OCI-LY3 (cell line): ENCODE measurements at regions not wholly inside any gene's neighbourhood (a gene's known extent, or its start where the extent isn't known, plus 50 kb on each side); places are given as distances from the start of the nearest gene placed in this dataset.
"Not testable (repeated sequence)": the region's sequence is repeated elsewhere in the genome, so short reads cannot be mapped to it uniquely, and the experiment has no call there.

Experiments used
- H2AFZ ChIP-seq: fragments of 200-600, 300-600 bp; shearing (Covaris generic); 2 replicates; pipeline ENCODE4 v1.6.0; 2014; ENCODE audit warnings: antibody characterized with exemption, low read depth, low read length
- H3K27ac ChIP-seq: fragments of 200-600, 300-600 bp; sonication (generic); 2 replicates; pipeline ENCODE4 v1.5.1; 2014; ENCODE audit warnings: mild to moderate bottlenecking, low read length, moderate library complexity, mixed read lengths
- H3K27me3 ChIP-seq: fragments of 200-600, 300-600 bp; sonication (generic); 2 replicates; pipeline ENCODE4 v1.6.1; 2014; ENCODE audit warnings: low read depth, low read length, mixed read lengths
- H3K36me3 ChIP-seq: fragments of 200-600, 300-600 bp; sonication (generic); replicated peaks from 2 replicates; pipeline ENCODE3; 2014; ENCODE audit warnings: low read depth, low read length, mixed read lengths
- H3K4me1 ChIP-seq: fragments of 300-600, 200-600 bp; sonication (generic); 2 replicates; pipeline ENCODE4 v1.6.1; 2014; ENCODE audit warnings: low read length, mixed read lengths
- H3K4me2 ChIP-seq: fragments of 200-600, 300-600 bp; sonication (generic); 2 replicates; pipeline ENCODE4 v1.6.1; 2014; ENCODE audit warnings: low read length, mixed read lengths
- H3K4me3 ChIP-seq: fragments of 300-600, 200-600 bp; sonication (generic); 2 replicates; pipeline ENCODE4 v1.5.1; 2014; ENCODE audit warnings: antibody characterized with exemption, mild to moderate bottlenecking, low read length, moderate library complexity
- H3K79me2 ChIP-seq: fragments of 300-600, 200-600 bp; shearing (Covaris generic); 2 replicates; pipeline ENCODE4 v1.6.1; 2014; ENCODE audit warnings: mild to moderate bottlenecking, low read length, mixed read lengths
- H3K9ac ChIP-seq: fragments of 300-600, 200-600 bp; shearing (Covaris generic); 2 replicates; pipeline ENCODE4 v1.6.0; 2014; ENCODE audit warnings: mild to moderate bottlenecking, low read length, moderate library complexity
- H3K9me3 ChIP-seq: fragments of 200-600, 300-600 bp; shearing (Covaris generic); 2 replicates; pipeline ENCODE4 v1.6.1; 2014; ENCODE audit warnings: low read length, mixed read lengths; ENCODE audit not compliant: insufficient read depth
- H4K20me1 ChIP-seq: fragments of 200-600, 300-600 bp; sonication (generic); 2 replicates; pipeline ENCODE4 v1.6.1; 2016; ENCODE audit warnings: low read length, mixed read lengths; ENCODE audit not compliant: insufficient read depth
- CTCF ChIP-seq: fragments of 200-600, 300-600 bp; sonication (generic); IDR thresholded peaks from 2 replicates; pipeline ENCODE4 v1.5.1; 2014; ENCODE audit warnings: antibody characterized with exemption, low read length, low read depth
- EZH2phosphoT487 ChIP-seq: fragments of 200-600 bp; shearing (Covaris generic); IDR thresholded peaks from 2 replicates; pipeline ENCODE4 v1.6.1; 2018; ENCODE audit warnings: antibody characterized with exemption, mixed run types, low read depth

- no peak for TF ChIP-seq CTCF
- no peak for TF ChIP-seq EZH2phosphoT487
- Histone ChIP-seq H3K9ac (no peak overlapping the region), H3K27ac (no peak overlapping the region), H3K4me3 (no peak overlapping the region), H3K4me1 (peaks cover 18% of the 10 kb centered on the region), H3K27me3 (no peaks in the 10 kb centered on the region), H2AFZ (no peak overlapping the region), H3K4me2 (no peak overlapping the region; the same call in 1 of the 2 replicates), H3K9me3 (no peaks in the 10 kb centered on the region), H3K79me2 (no peaks in the 10 kb centered on the region), H3K36me3 (no peaks in the 10 kb centered on the region), H4K20me1 (no peaks in the 10 kb centered on the region)
Measured at GRCh38 chr6:137681445-137682009, 185.5 kb upstream of the TNFAIP3 start.

GRCh38 chr6:137682658-137683057, 184.4 kb upstream of the TNFAIP3 start:
- H2AFZ ChIP-seq, H3K4me3 ChIP-seq, H3K79me2 ChIP-seq, H3K4me2 ChIP-seq, H3K9me3 ChIP-seq, H3K27ac ChIP-seq, H4K20me1 ChIP-seq, H3K36me3 ChIP-seq, H3K27me3 ChIP-seq, H3K9ac ChIP-seq: not testable (repeated sequence)
- peaks cover 18% of the 10 kb centered on the region for H3K4me1 ChIP-seq

GRCh38 chr6:137683916-137684315, 183.1 kb upstream of the TNFAIP3 start:
- Histone ChIP-seq H4K20me1 (no peaks in the 10 kb centered on the region), H3K79me2 (no peaks in the 10 kb centered on the region), H3K27ac (no peak overlapping the region), H3K9me3 (no peaks in the 10 kb centered on the region), H3K4me3 (no peak overlapping the region), H3K36me3 (no peaks in the 10 kb centered on the region), H2AFZ (no peak overlapping the region), H3K27me3 (no peaks in the 10 kb centered on the region), H3K4me1 (peaks cover 10% of the 10 kb centered on the region), H3K9ac (no peak overlapping the region), H3K4me2 (no peak overlapping the region)
- TF ChIP-seq CTCF (no peak), EZH2phosphoT487 (no peak)

- Histone ChIP-seq H2AFZ (no peak overlapping the region), H3K79me2 (no peaks in the 10 kb centered on the region), H3K4me2 (no peak overlapping the region), H3K27ac (no peak overlapping the region), H3K9ac (no peak overlapping the region), H3K36me3 (no peaks in the 10 kb centered on the region), H3K4me3 (no peak overlapping the region), H3K9me3 (no peaks in the 10 kb centered on the region), H4K20me1 (no peaks in the 10 kb centered on the region), H3K4me1 (peaks cover 6% of the 10 kb centered on the region), H3K27me3 (no peaks in the 10 kb centered on the region)
- TF ChIP-seq CTCF (no peak), EZH2phosphoT487 (no peak)
Measured at GRCh38 chr6:137685798-137686375, 181.2 kb upstream of the TNFAIP3 start.
